NOMO-1 (cell line): ENCODE measurements at regions not wholly inside any gene's neighbourhood (a gene's known extent, or its start where the extent isn't known, plus 50 kb on each side); places are given as distances from the start of the nearest gene placed in this dataset.
"Not testable (repeated sequence)": the region's sequence is repeated elsewhere in the genome, so short reads cannot be mapped to it uniquely, and the experiment has no call there.

ENCODE experiments used
- DNase-seq, 2 experiments: peaks; one replicate each; lab custom pipeline; 2025; ENCODE audit not compliant: unreplicated experiment in 2 of 2; lab: John Stamatoyannopoulos, UW

DNA sequence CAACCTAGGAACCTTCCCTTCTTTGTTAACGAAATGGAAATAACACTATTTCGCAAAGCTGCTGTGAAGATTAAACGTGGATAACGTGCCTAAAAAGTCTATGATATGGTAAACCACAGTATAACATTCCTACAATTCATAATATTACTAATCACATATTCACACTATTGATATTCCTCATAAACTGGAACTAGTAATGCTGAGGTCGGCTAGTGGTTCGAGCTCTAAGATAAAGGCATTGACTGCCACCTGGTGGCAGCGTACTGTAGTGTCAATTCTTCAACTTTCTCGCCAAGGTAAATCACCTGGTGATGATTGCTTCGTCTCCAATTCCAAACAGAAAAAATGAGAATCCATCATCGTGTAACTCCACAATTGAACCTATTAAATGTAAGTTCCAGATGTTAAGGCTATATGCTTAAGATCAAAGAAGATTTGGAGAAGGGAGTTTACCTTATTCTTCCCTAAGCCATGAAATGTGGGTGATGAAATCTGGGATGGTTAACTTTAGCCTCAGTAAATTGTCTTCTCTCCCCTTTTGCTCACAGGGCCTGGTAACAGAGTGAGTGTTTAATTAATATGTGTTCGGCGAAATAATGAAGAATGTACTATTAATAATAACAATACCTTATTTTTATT is 197.5 kb upstream of the TMEM132C start:
- peak in 1 of 2 experiments; percentile 22 for DNase-seq

- DNase-seq, result no peak
These were observed 193.0 kb upstream of the TMEM132C start for GRCh38 chr12:128073937-128074336.

GRCh38 chr12:128075332-128075731 is 191.6 kb upstream of the TMEM132C start:
- no peak for DNase-seq

DNA sequence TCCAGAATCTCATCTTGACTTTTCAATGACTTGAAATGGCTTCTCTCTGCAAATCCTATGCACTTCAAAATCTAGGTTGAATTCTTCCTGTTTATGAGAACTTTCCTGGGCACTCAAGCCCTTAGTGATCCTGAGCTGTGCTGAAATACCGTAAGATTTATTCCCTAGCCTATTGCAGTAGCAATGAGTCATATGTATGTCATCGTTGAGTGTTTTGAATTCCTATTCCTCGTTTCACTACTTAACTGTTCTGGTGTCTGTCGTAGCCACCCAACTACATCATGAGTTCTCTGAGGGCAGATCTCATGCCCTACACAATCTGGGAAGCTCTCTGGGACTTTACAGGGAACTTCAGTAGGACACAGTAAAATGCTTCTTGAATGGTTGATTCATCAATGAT is 190.8 kb upstream of the TMEM132C start:
- no peak for DNase-seq

DNA sequence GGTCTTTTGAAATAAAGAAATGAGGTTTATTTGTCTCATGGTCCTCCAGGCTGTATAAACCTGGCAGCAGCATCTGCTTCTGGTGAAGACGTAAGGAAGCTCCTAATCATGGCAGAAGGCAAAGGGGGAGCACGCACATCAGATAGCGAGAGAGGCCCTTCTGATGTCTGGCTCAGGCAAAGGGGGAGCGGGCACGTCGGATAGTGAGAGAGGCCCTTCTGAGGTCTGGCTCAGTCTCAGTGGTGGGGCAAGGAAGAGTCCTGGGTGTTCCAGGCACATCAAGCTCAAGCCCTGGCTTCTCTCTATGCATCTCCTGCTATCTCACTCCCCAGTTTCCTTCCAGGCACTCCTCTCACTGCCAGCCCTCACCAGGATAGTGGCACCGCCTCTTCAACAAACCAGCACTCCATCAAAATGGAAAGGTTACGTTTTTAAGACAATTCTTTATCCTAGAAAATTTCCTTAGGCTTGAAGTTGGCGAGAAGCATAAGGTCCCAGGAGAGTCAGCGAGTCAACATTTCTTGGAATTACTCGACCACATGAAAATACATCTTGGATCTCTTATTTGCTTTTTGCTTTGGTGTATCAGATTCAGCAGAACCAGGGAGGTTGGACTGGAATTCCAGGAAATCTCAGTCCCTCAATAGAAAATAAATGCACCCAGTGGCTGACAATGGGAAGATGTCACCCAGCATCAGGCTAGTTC is 189.6 kb upstream of the TMEM132C start:
- no peak for DNase-seq

DNA sequence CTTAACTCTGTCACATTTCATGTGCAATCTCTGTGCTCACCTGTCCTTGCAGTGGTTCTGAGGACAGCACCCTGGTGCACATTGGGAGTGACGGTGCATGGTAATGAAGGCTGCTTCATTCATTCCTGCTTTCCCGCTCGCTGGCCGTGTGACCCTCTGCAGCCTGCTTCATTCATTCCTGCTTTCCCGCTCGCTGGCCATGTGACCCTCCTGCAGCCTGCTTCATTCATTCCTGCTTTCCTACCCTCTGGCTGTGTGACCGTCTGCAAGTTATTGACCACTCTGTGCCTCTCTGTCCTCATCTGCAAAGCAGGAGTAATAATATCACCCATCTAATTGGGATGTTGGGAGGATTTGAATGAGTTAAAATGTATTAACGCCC is 189.1 kb upstream of the TMEM132C start:
- no peak for DNase-seq

- no peak for DNase-seq
These were observed 188.5 kb upstream of the TMEM132C start for GRCh38 chr12:128078301-128078971.

DNA sequence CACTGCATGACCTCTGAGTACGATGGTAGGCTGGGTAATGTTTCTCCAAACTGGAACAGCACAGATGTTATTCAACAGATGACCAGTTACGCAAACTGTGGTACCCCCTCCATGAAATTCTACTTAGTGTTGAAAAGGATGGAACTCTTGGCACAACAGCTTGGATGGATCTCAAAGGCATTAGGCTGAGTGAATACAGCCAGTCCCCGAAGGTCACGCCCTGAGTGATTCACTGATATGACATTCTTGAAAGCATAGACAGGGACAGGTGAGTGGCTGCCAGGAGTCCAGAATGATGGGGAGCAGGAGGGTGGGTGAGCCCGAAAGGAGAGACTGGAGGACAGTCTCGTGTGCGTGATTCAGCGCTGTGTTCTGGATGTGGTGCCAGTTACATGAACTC is 187.5 kb upstream of the TMEM132C start:
- DNase-seq, result no peak

GRCh38 chr12:128083132-128083729 is 183.7 kb upstream of the TMEM132C start:
- no peak for DNase-seq

DNA sequence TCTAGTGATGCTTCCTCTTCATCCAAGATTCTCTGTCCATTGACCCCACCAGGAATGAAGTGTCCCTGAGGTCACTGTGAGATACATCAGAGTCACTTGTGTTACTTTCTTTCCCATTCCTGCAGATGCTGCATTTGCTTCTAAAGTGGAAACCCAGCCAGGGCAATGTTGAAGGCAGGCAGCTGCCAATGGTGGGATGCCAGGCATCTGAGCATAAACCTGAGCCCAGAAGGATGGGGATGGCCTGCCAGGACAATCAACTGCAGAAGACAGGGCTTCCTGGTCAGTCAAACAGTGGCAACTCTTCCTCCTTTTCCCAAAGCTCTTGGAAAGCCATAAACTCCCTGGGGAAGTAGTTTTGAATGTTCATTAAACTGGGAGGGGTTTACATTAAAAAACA is 178.0 kb upstream of the TMEM132C start:
- DNase-seq, result no peak

GRCh38 chr12:128089961-128090360 is 177.0 kb upstream of the TMEM132C start:
- DNase-seq, result no peak

DNA sequence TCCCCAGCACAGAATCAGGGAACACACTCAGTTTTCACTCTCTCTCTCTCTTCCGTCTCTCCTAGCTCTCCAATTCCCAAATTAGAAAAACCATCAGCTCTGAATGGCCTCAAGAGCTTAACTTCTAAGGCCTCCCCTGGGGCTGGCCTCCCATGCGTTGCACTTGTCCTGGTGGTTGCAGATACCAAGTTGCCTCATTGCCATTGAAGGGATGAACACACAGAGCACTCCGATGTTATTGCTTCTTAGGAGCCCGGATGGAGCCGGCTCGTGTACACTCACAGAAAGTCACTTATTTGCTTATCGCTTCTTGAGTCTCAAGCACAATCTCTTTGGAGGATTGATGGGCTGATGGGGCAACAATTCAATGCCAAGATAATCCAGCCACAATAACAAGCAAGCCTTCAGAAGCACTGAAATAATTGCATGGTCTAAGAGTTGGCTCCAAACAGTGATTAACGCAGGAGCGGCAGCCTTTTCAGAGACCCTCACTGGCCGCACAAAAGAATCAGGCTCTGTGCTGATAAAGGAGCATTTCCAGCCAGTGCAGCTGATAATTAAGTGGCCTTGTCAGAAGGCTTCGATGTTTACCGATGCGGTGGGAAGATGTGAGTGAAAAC is 175.8 kb upstream of the TMEM132C start:
- DNase-seq, result no peak

DNA sequence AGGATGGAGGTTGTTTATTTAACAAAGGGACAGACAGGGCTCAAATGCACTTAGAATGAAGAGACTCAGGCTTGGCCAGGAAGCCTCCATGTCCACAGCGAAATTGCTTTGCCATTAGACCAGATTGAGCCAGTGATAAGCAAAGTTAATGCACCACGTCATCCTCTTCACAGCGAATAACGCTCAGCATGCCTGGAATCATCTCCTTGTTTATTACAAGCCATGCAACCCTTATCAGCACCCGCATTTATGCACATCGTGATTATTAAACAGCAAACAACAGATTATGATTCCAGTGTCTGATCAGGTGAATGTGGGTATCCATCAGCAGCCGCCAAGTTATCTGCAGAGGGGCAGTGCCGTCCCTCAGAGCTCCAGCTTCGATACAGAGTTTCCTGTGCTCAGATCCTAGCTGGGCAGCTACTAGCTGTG is 175.0 kb upstream of the TMEM132C start:
- no peak for DNase-seq

DNA sequence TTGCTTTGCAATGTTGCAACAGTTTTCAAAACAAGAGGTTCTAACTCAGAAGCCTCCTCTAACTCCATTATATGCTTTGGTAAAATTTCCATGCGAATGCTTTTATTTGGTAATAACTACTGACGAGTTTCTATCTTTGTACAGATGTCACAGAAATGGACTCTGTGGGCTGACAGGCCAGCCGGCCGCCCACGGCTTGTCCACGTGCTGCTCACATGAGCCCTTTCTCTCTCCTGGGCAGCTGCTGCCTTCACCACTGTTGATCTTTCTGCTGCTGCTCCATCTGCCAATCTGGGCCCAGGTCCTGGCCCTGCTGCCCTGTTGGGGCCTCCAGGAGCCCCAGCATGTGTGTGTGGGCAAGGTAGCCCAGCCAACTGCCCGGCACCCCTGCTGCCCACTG is 168.2 kb upstream of the TMEM132C start:
- no peak for DNase-seq

DNA sequence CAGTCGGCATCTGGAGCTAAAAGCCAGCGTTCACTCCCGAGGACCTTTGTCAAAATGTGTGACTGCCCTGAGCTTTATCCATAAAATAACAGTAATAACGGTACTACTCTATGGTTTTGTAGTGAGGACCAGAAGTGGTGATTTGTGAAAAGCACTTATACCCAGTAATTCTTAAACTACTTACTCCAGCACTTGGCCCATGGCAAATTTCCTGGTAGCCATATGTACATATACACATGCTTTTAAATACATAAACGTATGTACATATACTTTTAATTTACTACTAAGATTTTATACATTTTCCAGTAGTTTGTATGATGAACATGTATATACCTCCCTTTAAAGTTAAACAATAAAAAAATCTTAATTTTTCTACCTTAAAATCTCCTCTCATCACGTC is 163.8 kb upstream of the TMEM132C start:
- DNase-seq, result no peak

GRCh38 chr12:128109236-128109635 is 157.7 kb upstream of the TMEM132C start:
- DNase-seq, result no peak

GRCh38 chr12:128109636-128110035 is 157.3 kb upstream of the TMEM132C start:
- no peak for DNase-seq

GRCh38 chr12:128111333-128111732 is 155.6 kb upstream of the TMEM132C start:
- no peak for DNase-seq

- no peak for DNase-seq
These were observed 155.0 kb upstream of the TMEM132C start for GRCh38 chr12:128111951-128112350.

DNA sequence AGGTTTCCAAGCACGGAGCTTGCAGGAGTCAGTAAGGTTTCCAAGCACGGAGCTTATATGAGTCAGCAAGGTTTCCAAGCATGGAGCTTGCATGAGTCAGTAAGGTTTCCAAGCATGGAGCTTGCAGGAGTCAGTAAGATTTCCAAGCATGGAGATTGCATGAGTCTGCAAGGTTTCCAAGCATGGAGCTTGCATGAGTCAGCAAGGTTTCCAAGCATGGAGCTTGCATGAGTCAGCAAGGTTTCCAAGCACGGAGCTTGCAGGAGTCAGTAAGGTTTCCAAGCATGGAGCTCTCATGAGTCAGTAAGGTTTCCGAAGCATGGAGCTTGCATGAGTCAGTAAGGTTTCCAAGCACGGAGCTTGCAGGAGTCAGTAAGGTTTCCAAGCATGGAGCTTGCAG is 153.7 kb upstream of the TMEM132C start:
- not testable (repeated sequence) for DNase-seq

GRCh38 chr12:128114485-128114884 is 152.5 kb upstream of the TMEM132C start:
- no peak for DNase-seq
